H9 (cell line): ENCODE measurements at regions not wholly inside any gene's neighbourhood (a gene's known extent, or its start where the extent isn't known, plus 50 kb on each side); places are given as distances from the start of the nearest gene placed in this dataset.

ENCODE experiments used
- DNase-seq: peaks from one replicate; pipeline ENCODE4 v3.0.0-alpha.2; 2017
- H2AFZ ChIP-seq: one replicate; pipeline ENCODE4 v1.6.1; 2013; ENCODE audit warnings: mild to moderate bottlenecking, low read length, control low read depth, moderate library complexity
- H2AK5ac ChIP-seq: 2 replicates; pipeline ENCODE4 v1.6.1; 2013; ENCODE audit warnings: low read length, control low read depth, mixed read lengths; ENCODE audit not compliant: insufficient read length
- H2BK120ac ChIP-seq: one replicate; pipeline ENCODE4 v1.6.1; 2013; ENCODE audit warnings: low read depth, mild to moderate bottlenecking, low read length, control low read depth, inconsistent platforms; ENCODE audit not compliant: poor library complexity, severe bottlenecking
- H2BK12ac ChIP-seq: 2 replicates; pipeline ENCODE4 v1.6.1; 2013; ENCODE audit warnings: low read length, control low read depth, mixed read lengths, low read depth; ENCODE audit not compliant: insufficient read length
- H2BK15ac ChIP-seq: 2 replicates; pipeline ENCODE4 v1.6.1; 2013; ENCODE audit warnings: low read depth, low read length, control low read depth
- H2BK20ac ChIP-seq: one replicate; pipeline ENCODE4 v1.6.1; 2013; ENCODE audit warnings: low read depth, mild to moderate bottlenecking, low read length, control low read depth, inconsistent platforms; ENCODE audit not compliant: poor library complexity, severe bottlenecking
- H2BK5ac ChIP-seq: 2 replicates; pipeline ENCODE4 v1.6.1; 2013; ENCODE audit warnings: low read length, control low read depth, mixed read lengths; ENCODE audit not compliant: insufficient read length
- H3K14ac ChIP-seq: 2 replicates; pipeline ENCODE4 v1.6.1; 2013; ENCODE audit warnings: low read length, control low read depth; ENCODE audit not compliant: insufficient read depth
- H3K18ac ChIP-seq: 2 replicates; pipeline ENCODE4 v1.6.1; 2013; ENCODE audit warnings: low read depth, mild to moderate bottlenecking, mixed read lengths, low read length, control low read depth; ENCODE audit not compliant: insufficient read length
- H3K23ac ChIP-seq: 2 replicates; pipeline ENCODE4 v1.6.1; 2013; ENCODE audit warnings: low read length, control low read depth, mixed read lengths, low read depth; ENCODE audit not compliant: insufficient read length
- H3K23me2 ChIP-seq: 2 replicates; pipeline ENCODE4 v1.6.1; 2013; ENCODE audit warnings: low read depth, mild to moderate bottlenecking, mixed read lengths, low read length, control low read depth; ENCODE audit not compliant: insufficient read length, poor library complexity, severe bottlenecking
- H3K27ac ChIP-seq: 2 replicates; pipeline ENCODE4 v1.5.1; 2013; ENCODE audit warnings: low read length, control low read depth, mixed read lengths, low read depth; ENCODE audit not compliant: insufficient read length
- H3K27me3 ChIP-seq: 2 replicates; pipeline ENCODE4 v1.6.1; 2013; ENCODE audit warnings: low read length, control low read depth, inconsistent platforms; ENCODE audit not compliant: insufficient read depth
- H3K4ac ChIP-seq: 2 replicates; pipeline ENCODE4 v1.6.1; 2013; ENCODE audit warnings: low read depth, mild to moderate bottlenecking, control low read depth, inconsistent platforms, low read length, moderate library complexity
- H3K4me1 ChIP-seq: 2 replicates; pipeline ENCODE4 v1.6.1; 2013; ENCODE audit warnings: low read length, control low read depth, inconsistent platforms; ENCODE audit not compliant: insufficient read depth
- H3K4me2 ChIP-seq: 2 replicates; pipeline ENCODE4 v1.6.1; 2013; ENCODE audit warnings: low read length, control low read depth, mixed read lengths; ENCODE audit not compliant: insufficient read length, insufficient read depth
- H3K56ac ChIP-seq: 2 replicates; pipeline ENCODE4 v1.6.1; 2013; ENCODE audit warnings: low read depth, mild to moderate bottlenecking, mixed read lengths, low read length, control low read depth; ENCODE audit not compliant: insufficient read length
- H3K79me1 ChIP-seq: 2 replicates; pipeline ENCODE4 v1.6.1; 2013; ENCODE audit warnings: low read depth, mild to moderate bottlenecking, moderate library complexity, low read length, control low read depth, inconsistent platforms; ENCODE audit not compliant: insufficient read depth, poor library complexity, severe bottlenecking
- H3K79me2 ChIP-seq: 2 replicates; pipeline ENCODE4 v1.6.1; 2013; ENCODE audit warnings: low read length, control low read depth, inconsistent platforms; ENCODE audit not compliant: insufficient read depth
- H3K9ac ChIP-seq: 2 replicates; pipeline ENCODE4 v1.6.1; 2013; ENCODE audit warnings: low read length, control low read depth, mixed read lengths; ENCODE audit not compliant: insufficient read length; ENCODE audit errors: extremely low read depth
- H3K9me3 ChIP-seq: one replicate; pipeline ENCODE4 v1.6.1; 2013; ENCODE audit warnings: low read depth, low read length, inconsistent platforms; ENCODE audit not compliant: control insufficient read depth
- H3T11ph ChIP-seq: one replicate; pipeline ENCODE4 v1.6.1; 2013; ENCODE audit warnings: mild to moderate bottlenecking, low read length, control low read depth, inconsistent platforms
- H4K20me1 ChIP-seq: one replicate; pipeline ENCODE4 v1.6.1; 2013; ENCODE audit not compliant: control insufficient read depth, insufficient read length, insufficient read depth
- H4K5ac ChIP-seq: 2 replicates; pipeline ENCODE4 v1.6.1; 2013; ENCODE audit warnings: low read depth, mild to moderate bottlenecking, mixed read lengths, low read length, control low read depth; ENCODE audit not compliant: insufficient read length
- H4K8ac ChIP-seq: replicated peaks from 2 replicates; pipeline ENCODE4 v1.6.1; 2013; ENCODE audit warnings: low read length, control low read depth, mixed read lengths, low read depth; ENCODE audit not compliant: insufficient read length
- H4K91ac ChIP-seq: 2 replicates; pipeline ENCODE4 v1.6.1; 2013; ENCODE audit warnings: low read depth, mild to moderate bottlenecking, moderate library complexity, mixed read lengths, low read length, control low read depth; ENCODE audit not compliant: insufficient read length
- H3K27ac Mint-ChIP-seq, 3 experiments: 2 replicates in 2 of 3; 3 replicates in 1 of 3; pipeline ENCODE4 v1.8.0; 2020 to 2021; ENCODE audit warnings: mixed read lengths in 3 of 3, mild to moderate bottlenecking in 1 of 3, moderate library complexity in 1 of 3
- H3K27me3 Mint-ChIP-seq: 2 replicates; pipeline ENCODE4 v1.8.0; 2021; ENCODE audit warnings: low read depth, mild to moderate bottlenecking, moderate library complexity, mixed read lengths
- H3K36me3 Mint-ChIP-seq, 3 experiments: 2 replicates in 2 of 3; 3 replicates in 1 of 3; pipeline ENCODE4 v1.8.0; 2020 to 2021; ENCODE audit warnings: low read depth in 3 of 3, mixed read lengths in 3 of 3; ENCODE audit not compliant: insufficient read depth in 1 of 3
- H3K4me1 Mint-ChIP-seq, 2 experiments: 2 replicates each; pipeline ENCODE4 v1.8.0; 2020; ENCODE audit warnings: mixed read lengths in 2 of 2
- H3K4me3 Mint-ChIP-seq, 2 experiments: 2 replicates in 1 of 2; 3 replicates in 1 of 2; pipeline ENCODE4 v1.8.0; 2020 to 2021; ENCODE audit warnings: mild to moderate bottlenecking in 2 of 2, mixed read lengths in 2 of 2, moderate library complexity in 1 of 2
- H3K9me3 Mint-ChIP-seq, 2 experiments: 2 replicates in 1 of 2; 3 replicates in 1 of 2; pipeline ENCODE4 v1.8.0; 2020; ENCODE audit warnings: mild to moderate bottlenecking in 2 of 2, mixed read lengths in 2 of 2, moderate library complexity in 1 of 2
- WGBS: extraction: QIAGEN DNeasy Blood & Tissue Kit; methylation state at CpG from one replicate; pipeline ENCODE4 v1.1.7; 2013; ENCODE audit warnings: missing lambda C conversion rate, low lambda C conversion rate, mixed read lengths; ENCODE audit not compliant: insufficient read length; ENCODE audit errors: extremely low coverage; 5-methylcytosine and 5-hydroxymethylcytosine counted together
- TF ChIP-seq, protein P1 (sequence below): fragments of 200-600 bp; sonication (generic); conservative IDR thresholded peaks from 3 replicates; pipeline ENCODE4 v1.8.0; 2021; ENCODE audit warnings: antibody characterized with exemption, mild to moderate bottlenecking

- Histone ChIP-seq H2AK5ac (no peak overlapping the region), H3K27ac (no peak overlapping the region), H3K9ac (no peak overlapping the region), H3K4ac (no peak overlapping the region), H3K23ac (no peak overlapping the region), H4K91ac (no peak overlapping the region), H3K14ac (no peak overlapping the region), H3K79me2 (no peaks in the 10 kb centered on the region), H2BK120ac (no peak overlapping the region), H2BK20ac (no peak overlapping the region), H3K4me1 (no peaks in the 10 kb centered on the region), H3T11ph (no peak overlapping the region), H2BK12ac (no peak overlapping the region), H3K9me3 (no peaks in the 10 kb centered on the region), H3K4me2 (no peak overlapping the region), H3K56ac (no peak overlapping the region), H4K8ac (no peak overlapping the region), H3K18ac (no peak overlapping the region), H3K23me2 (no peaks in the 10 kb centered on the region), H2BK5ac (no peak overlapping the region), H4K20me1 (no peaks in the 10 kb centered on the region), H3K27me3 (no peaks in the 10 kb centered on the region), H2AFZ (no peak overlapping the region), H2BK15ac (no peak overlapping the region), H3K79me1 (no peaks in the 10 kb centered on the region), H4K5ac (no peak overlapping the region)
- TF ChIP-seq, protein P1, sequence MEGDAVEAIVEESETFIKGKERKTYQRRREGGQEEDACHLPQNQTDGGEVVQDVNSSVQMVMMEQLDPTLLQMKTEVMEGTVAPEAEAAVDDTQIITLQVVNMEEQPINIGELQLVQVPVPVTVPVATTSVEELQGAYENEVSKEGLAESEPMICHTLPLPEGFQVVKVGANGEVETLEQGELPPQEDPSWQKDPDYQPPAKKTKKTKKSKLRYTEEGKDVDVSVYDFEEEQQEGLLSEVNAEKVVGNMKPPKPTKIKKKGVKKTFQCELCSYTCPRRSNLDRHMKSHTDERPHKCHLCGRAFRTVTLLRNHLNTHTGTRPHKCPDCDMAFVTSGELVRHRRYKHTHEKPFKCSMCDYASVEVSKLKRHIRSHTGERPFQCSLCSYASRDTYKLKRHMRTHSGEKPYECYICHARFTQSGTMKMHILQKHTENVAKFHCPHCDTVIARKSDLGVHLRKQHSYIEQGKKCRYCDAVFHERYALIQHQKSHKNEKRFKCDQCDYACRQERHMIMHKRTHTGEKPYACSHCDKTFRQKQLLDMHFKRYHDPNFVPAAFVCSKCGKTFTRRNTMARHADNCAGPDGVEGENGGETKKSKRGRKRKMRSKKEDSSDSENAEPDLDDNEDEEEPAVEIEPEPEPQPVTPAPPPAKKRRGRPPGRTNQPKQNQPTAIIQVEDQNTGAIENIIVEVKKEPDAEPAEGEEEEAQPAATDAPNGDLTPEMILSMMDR = no peak
- WGBS = no CpG with 5 or more reads among the region's 2 CpGs
- Mint-ChIP-seq H3K4me1 (peaks cover 5 to 6% of the 10 kb centered on the region in 2 experiments; a peak in 1 of 4 replicates), H3K4me3 (no peak overlapping the region), H3K9me3 (no peaks in the 10 kb centered on the region; a peak in 2 of 5 replicates), H3K27me3 (no peaks in the 10 kb centered on the region), H3K36me3 (no peaks in the 10 kb centered on the region), H3K27ac (no peak overlapping the region)
- DNase-seq = no peak
Measured at GRCh38 chr3:170656284-170656683, 70.4 kb upstream of the SLC7A14 start.
